Activated CD8-positive, alpha-beta memory T cell treated with anti-CD3 and anti-CD28 coated beads for 1 hour (primary cell): ENCODE measurements at regions not wholly inside any gene's neighbourhood (a gene's known extent, or its start where the extent isn't known, plus 50 kb on each side); places are given as distances from the start of the nearest gene placed in this dataset.
"Not testable (repeated sequence)": the region's sequence is repeated elsewhere in the genome, so short reads cannot be mapped to it uniquely, and the experiment has no call there.

Experiments
- DNase-seq, 2 donors: peaks; one replicate each; pipeline ENCODE4 v3.0.0-alpha.2; 2020; ENCODE audit warnings: low read depth in 1 of 2; ENCODE audit errors: extremely low read depth in 1 of 2

DNA sequence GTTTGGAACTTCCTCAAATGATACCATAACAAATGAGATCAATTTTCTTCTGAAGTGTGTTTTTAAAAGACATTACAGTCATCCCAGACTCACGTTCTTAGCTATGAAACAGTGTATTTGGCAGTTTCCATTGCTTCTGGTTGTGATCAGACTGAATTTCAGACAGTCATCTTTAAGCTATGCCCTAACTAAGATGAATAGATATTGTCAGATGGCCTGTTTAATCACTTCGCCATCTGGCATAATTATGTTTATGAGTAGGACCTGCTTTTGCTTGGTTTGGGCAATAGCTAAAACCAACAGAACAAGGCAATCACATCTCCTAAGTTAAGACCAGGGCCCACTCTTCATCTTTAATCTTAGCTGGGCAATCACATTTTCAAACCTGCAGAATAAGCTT, 313.1 kb downstream of the SV2B start:
- DNase-seq: no peak

DNA sequence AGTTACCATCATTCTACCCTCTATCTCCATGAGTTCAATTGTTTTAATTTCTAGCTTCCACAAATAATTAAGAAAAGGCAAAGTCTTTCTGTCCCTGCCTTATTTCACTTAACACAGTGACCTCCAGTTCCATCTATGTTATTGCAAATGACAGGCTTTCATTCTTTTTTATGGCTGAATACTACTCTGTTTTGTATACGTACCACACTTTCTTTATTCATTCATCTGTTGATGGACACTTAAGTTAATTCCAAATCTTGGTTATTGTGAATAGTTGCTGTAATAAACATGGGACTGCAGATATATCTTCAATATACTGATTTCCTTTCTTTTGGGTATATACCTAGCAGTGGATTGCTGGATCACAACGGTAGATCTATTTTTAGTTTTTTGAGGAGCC, 314.1 kb downstream of the SV2B start:
- DNase-seq: no peak

DNA sequence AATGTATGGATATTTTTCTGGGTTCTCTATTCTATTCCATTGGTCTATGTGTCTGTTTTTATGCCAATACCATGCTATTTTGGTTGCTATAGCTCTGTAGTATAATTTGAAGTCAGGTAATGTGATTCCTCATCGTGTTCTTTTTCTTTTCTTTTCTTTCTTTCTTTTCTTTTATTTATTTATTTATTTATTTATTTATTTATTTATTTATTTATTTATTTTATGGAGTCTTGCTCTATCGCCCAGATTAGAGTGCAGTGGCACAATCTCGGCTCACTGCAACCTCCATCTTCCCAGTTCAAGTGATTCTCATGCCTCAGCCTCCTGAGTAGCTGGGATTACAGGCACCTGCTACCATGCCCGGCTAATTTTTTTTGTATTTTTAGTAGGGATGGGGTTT, 315.2 kb downstream of the SV2B start:
- not testable (repeated sequence) for DNase-seq

DNA sequence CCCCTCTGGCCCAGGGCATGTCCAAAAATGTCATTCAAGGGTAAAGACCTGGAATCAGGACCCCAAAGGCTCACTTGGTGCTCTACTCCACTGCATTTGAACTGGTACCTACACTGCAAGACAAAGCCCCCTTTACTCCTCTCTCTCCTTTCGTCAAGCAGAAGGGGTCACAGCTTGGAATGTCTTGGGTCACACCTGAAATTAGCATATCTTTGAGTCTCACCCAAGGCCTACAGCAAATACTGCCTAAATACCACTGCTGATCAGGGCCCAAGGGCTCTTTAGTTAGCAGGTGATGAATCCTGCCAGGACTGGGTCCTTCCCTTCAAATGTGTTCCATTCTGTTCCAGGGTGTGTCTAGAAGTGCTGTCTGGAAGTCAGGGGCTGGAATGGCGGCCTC, 320.6 kb downstream of the SV2B start:
- no peak for DNase-seq

DNA sequence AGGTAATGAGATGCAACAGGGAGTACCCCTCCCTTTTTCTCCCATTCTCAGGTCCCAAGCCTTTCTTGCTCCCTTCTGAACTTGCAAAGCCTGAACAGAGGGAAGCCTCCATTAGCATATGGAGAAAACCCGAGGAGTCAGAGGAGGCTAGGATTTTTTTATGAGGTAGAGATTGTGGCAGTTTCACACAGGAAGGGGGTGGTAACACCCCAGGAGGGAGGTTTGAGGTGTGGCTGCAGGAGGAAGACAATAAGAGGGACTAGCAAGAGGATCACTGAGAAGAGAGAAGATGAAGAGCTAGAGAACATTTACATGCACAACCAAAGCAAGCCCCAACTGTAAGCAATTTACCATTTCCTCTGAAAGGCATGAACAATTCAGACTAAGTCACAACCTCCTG, 322.7 kb downstream of the SV2B start:
- no peak for DNase-seq

DNA sequence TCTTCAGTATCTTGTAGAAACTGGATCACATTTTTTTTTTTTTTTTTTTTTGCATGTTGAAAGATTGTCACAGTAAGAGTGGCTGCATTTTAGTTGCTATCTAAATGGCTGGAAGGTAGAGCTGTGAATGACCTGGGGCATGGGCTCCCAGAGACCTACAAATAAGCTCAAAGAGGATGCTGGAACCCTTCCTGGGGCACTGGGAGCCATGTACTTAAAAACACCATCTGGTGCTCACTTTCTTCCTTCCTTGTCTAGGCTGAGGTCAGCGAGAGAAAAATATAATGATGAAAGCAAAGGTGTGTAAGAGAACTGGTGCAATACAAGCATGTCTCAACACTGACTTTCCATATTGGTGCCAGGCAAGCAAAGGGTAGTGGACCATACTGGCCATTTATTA, 323.9 kb downstream of the SV2B start:
- DNase-seq: no peak

DNA sequence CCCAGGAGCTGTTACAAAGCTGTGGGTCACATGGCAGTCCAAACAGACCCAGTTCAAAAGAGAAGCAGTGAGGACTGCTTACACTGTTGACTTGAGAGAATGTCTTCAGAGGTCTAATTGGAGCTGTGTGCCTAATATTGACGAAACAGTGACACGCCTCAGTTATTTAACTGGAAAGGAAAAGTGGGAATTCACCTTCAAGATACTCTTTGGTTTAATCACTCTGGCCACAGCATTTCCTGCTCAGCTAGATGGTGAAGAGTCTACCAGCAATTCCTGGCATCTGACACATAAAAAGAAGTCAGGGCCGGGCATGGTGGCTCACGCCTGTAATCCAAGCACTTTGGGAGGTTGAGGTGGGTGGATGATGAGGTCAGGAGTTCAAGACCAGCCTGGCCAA, 326.4 kb downstream of the SV2B start:
- no peak for DNase-seq

DNA sequence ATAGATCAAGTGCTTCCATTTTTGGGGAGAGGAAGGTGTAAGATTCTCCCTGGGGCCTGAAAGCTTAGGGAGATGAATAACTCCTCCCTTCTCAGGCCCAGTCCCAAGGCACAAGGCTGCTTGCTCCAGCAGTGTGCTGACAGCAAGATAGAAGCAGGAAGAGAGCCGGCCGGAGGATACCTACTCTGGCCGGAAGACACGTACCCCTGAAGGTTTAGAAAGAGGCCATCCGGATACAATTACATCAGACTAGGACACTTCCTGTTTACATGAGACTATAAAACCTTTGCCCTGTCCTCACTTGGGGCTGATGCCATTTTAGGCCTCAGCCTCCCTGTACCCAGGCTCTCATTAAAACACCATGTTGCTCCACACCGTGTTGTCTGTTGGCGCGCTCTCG, 329.9 kb downstream of the SV2B start:
- no peak for DNase-seq

DNA sequence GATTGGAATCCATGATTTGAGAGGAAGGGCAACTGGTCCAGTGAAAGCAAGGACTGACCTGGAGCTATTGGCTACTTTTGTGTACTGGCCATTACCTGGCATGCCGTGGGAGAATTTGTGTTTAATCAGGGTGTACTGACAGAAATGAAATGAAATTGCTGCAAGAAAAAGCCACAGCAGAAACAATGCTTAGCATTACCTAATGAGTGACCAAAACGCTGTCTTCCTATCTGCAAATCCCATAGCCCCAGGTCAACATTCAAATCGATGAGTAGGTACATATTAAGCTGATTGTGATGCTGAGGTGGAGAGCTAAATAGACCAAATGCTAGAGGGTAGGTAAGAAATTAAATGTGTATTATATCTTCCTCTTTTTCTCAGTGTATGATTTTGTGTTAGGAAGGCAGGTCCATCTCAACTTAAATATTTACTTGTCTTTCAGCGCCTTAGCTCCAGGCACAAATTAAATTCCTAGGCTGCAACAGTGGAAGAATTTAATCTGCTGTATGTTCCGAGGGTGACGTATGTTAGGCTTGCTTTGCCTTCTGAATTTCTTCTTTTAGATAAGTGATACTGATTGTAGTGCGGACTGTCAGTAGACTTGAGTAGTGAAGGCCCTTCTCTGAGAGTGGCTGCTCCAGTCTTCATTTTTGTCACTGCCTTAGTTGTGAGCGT, 331.1 kb downstream of the SV2B start:
- no peak for DNase-seq

DNA sequence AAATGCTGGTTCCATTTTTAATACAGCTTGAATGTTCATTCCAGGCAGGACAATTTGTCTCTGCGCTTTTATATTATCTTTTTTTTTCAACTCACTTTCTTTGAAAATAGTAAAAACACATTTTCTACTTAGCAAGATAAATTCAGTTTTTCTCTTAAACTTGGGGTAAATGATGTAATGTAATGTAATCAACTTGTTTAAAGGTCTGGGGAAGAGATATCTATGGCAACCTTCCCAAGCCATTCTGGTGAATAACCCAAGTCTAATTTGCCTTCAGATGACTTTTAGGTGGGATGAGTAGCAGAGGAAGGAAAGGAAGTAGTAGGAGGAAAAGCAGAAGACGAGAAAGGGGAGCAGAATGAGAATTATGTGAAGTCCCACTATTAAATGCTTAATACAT, 335.1 kb downstream of the SV2B start:
- no peak for DNase-seq

DNA sequence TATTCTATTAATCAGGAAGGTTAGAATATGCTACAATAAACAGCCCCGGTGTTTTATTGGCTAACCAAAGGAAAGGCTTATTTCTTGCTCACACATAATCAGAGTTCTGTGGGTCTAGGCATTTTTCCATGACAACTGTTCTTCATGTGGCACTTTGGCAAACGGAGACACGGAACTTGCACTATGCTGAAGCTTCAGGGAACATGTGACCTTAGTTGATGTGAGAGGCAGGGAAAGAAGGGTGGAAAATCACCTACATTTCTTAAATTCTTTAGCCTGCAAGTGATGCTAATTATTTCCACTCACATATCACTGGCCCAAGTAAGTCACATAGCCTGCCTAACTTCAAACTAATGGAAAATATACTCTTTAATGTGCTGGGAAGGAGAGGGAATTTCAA, 344.6 kb downstream of the SV2B start:
- no peak for DNase-seq

DNA sequence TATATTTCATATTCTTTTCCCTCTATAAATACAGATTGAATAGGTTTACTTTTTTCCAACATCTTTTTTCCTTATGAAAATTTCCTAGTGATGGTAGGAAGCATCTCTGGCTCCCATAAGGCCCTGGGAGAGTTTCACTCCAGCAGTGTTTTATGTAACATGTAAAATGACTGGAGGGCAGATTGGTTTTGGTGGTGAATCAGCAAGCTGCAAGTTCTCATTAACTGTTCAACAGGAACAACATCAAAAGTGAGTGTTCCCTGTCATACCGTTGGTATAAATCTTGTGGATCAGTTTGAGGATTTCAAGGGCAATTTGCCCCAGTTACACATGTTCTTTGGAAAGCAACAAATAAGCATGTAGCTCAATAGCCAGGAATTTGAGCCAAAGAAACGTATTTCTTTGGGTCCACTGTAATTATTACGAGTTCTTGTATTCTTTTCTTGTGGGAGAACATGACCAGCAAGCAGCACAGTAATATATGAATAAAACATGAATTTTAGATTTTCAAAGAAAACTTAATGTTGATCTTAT, 345.7 kb downstream of the SV2B start:
- DNase-seq: no peak

DNA sequence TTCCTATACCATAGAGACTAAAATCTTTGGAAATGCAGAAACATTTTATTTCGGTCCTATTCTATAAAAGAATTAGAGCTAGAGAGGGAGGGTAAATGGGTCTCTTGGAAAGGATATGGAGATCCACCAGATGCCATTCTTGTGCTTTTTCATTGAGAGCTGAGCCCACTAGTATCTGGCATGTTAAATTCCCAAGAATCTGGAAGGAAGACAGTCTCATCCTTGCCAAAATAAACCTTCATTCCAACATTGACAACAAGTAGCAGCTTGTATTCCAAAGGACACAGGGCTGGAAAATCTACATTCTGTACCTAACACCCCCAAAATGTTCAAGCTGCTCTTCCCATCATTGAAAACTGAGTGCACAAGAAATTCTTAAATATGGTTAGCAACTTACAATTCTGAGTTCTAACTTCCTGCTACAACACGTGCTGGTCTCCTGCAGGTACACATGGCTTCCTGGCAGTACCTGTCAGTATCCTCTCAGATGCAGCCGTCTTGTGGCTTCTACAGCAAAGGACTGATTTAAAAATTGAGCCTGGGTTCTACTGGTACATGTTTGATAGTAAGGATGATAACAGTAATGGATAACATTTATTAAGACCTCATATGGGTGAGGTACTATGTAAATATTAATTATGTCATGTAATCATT, 348.1 kb downstream of the SV2B start:
- no peak for DNase-seq

DNA sequence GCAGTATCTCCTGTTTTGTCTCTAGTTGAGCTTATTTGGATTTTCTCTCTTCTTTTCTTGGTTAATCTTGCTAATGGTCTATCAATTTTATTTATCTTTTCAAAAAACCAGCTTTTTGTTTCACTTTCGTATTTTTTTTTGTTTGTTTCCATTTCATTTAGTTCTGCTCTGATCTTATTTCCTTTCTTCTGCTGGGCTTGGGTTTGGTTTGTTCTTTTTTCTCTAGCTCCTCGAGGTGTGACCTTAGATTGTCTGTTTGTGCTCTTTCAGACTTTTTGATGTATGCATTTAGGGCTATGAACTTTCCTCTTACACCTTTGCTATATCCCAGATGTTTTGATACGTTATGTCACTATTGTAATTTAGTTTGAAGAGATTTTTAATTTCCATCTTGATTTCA, 353.3 kb downstream of the SV2B start:
- DNase-seq: not testable (repeated sequence)

DNA sequence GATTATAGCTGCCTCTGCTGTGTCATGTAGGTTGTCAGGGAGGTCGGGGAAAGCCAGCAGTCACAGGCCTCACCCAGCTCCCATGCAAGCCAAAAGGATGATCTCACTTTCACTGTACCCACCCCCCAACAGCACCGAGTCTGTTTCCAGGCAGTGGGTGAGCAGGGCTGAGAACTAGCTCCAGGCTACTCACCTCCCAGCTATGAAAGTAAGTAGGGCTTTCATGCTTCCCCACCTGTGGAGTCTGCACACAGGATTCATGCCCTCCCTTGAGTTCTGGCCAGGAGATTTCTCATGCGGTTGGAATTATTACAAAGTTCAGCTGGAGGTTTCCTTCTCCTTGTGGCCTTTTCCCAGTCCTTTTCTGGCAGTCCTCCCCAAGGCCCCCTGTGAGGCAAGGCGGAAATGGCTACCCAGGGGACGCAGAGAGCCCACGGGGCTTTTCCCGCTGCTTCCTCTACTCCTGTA, 356.2 kb downstream of the SV2B start:
- DNase-seq: no peak

DNA sequence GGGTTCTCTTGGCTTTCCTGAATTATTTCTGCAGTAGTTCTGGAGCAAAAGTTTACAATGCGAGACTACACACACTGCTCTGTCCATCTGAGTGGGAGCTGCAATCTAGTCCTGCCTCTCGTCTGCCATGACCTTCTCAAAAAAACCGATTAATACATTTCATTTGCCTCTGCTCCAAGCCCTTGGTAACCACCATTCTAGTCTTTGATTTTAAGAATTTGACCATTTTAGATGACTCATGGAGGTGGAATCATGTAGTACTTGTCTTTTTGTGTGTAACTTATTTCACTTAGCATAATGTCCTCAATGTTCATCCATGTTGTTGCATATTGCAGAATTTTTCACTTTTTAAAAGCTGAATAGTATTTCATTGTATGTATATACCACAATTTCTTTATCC, 356.9 kb downstream of the SV2B start:
- no peak for DNase-seq

DNA sequence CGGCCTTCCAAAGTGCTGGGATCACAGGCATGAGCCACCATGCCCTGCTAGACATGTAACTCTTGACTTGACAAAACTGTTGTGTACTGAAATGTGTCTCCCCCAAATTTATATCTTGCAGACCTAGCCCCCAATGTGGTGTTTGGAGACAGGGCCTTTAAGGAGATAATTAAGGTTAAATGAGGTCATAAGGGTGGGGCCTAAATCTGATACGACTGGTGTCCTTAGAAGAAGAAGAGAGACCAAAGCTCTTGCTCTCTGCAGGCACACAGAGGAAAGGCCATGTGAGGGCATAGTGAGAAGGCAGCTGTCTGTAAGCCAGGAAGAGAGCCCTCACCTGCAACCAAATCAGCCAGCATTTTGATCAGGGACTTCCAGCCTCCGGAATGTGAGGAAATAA, 361.3 kb downstream of the SV2B start:
- DNase-seq: no peak

DNA sequence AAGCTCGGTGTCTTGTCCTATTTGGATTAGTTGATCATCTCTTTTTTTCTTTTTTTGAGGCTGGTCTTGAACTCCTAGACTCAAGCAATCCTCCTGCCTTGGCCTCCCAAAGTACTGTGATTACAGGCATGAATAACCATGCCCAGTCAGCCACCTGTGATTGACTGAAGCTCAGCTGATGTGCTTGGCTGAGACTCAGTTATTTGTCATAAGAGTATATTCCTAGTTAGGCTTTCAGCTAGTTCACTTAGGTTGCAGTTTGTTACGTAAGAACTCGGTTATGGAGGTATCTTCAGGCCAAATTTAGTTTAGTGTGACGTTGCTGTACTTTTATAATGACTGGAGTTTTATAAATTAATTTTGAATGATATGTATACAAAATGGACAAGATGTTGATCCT, 365.0 kb downstream of the SV2B start:
- no peak for DNase-seq

DNA sequence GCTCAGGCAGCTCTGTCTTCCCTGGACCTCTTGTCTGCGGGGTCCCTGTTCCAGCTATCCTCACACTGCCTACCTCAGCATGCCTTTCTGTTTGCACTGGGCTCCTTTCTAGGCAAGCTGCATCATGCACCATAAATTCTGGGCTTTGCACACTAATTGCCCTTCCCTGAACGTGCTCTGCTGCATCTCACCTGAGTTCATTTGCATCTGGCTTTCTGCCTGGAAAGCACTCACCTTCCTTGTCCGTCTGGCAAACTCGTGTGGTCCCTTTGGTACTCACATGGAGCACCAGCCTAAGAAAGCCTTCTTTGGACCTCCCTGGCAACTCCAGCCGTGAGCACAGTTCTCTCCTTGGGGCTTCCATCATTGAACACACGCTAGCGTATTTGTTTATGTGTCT, 365.6 kb downstream of the SV2B start:
- no peak for DNase-seq

DNA sequence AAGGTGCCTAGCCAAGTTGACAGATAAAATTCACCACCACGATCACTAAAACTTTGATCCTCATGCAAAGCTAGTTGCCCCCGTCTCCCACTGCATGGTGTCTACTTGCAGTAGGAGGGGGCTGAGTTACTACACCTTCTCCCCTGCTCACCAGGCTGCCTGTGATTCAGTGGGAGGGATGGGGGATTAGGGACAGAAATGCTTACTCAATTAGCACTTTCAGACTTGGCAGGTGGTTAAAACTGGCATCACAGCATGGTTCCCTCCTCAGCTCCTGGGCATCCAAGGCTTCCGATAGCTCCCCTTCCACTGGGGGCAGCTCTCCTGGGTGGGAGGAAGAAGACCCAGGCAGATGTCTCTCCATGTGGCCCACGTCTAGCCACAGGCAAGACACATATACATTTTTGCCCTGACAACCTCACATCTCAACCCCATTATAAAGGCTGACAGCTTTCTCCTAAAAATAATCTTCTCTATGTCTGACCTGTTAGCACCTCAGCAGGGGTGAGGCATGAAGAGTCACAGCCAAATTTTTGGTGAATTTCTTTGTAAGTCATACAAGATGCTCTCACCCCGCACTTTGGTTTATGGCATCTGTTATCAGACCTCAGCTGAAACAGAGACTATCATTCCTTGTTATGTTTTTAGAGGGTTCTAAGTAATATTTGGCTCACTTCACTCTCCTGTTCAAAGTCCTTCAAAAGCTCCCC, 369.0 kb downstream of the SV2B start:
- DNase-seq: no peak

DNA sequence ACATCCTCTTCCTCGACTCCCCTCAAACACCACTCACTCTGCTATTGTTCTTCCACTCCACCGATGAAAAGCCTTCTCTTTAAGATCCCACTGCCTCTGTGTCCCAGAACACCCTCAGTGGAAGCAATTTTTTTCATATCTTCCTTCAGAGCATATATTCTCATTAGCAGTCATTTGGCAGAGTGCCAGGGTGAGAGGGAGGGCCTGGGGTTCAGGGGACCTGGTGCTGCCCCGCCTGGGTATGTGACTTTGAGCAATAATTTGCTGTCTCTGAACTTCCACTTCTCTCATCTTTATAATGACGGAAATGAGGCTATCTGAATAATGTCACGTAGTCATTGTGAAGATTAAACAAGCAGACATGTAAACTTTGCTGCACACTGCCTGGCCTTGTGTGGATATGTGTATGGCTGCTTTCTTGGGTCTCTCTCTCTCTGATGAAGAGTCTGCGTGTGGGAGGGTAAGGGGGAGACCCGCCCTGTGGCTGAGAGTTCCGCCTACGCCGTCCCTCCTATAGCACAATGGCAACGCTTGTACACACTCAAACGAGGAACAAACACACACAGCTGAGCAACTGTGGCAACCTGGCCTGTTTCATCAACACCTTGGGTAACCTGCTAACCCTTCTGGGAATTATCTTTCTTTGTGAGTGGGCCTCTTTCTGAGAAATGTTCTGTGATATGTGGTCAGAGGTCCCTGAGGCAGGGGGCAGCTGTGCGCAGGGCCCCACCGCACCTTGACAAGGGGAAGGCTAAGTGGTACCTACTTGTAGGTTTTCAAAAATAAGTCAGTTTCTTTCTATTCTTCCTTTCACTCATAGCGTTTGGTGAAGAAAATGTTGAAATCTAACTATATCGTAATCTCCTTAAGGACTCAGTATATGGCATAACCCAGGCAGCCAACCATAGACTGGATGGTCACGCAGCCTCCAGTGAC, 369.8 kb downstream of the SV2B start:
- DNase-seq: peak; percentile 37 to 49
